NB4 (cell line): ENCODE measurements at regions not wholly inside any gene's neighbourhood (a gene's known extent, or its start where the extent isn't known, plus 50 kb on each side); places are given as distances from the start of the nearest gene placed in this dataset.

Experiments used
- DNase-seq: peaks from one replicate; pipeline ENCODE4 v3.0.0; 2010; ENCODE audit warnings: low read depth
- H3K4me3 ChIP-seq: one replicate; pipeline ENCODE4 v1.5.1; 2011; ENCODE audit warnings: mild to moderate bottlenecking, low read depth, low read length, moderate library complexity
- CTCF ChIP-seq: IDR thresholded peaks from one replicate; pipeline ENCODE4 v1.5.1; 2012; ENCODE audit warnings: low read depth, low read length
- MAX ChIP-seq: IDR thresholded peaks from 2 replicates; pipeline ENCODE4 v1.6.1; 2011; ENCODE audit warnings: low read depth, low read length
- MYC ChIP-seq: IDR thresholded peaks from 2 replicates; pipeline ENCODE4 v1.6.1; 2011; ENCODE audit warnings: low read depth, low read length
- POLR2A ChIP-seq: IDR thresholded peaks from 2 replicates; pipeline ENCODE4 v1.6.1; 2011; ENCODE audit warnings: mild to moderate bottlenecking; ENCODE audit not compliant: insufficient read length; ENCODE audit errors: extremely low read depth

GRCh38 chr3:182585532-182586150, 207.7 kb upstream of the ATP11B start:
- DNase-seq, result no peak
- TF ChIP-seq POLR2A, result no peak
- TF ChIP-seq MAX, result no peak
- TF ChIP-seq MYC, result no peak
- TF ChIP-seq CTCF, result no peak

GRCh38 chr3:182592747-182593146, 200.6 kb upstream of the ATP11B start:
- TF ChIP-seq CTCF, result no peak
- no peak for DNase-seq

More at GRCh38 chr3:182585532-182586150, 207.7 kb upstream of the ATP11B start:
- no peak overlapping the region for H3K4me3 ChIP-seq

GRCh38 chr3:182596676-182597410, 196.5 kb upstream of the ATP11B start:
- TF ChIP-seq MAX (no peak), MYC (no peak)
- no peak overlapping the region for H3K4me3 ChIP-seq
- no peak for DNase-seq

More at GRCh38 chr3:182592747-182593146, 200.6 kb upstream of the ATP11B start:
- no peak overlapping the region for H3K4me3 ChIP-seq

- no peak for DNase-seq
- TF ChIP-seq MYC, result no peak
- no peak for TF ChIP-seq POLR2A
- no peak for TF ChIP-seq CTCF
- TF ChIP-seq MAX, result no peak
Measured at GRCh38 chr3:182597621-182598041, 195.7 kb upstream of the ATP11B start.

GRCh38 chr3:182601597-182601996, 191.7 kb upstream of the ATP11B start:
- no peak for DNase-seq
- TF ChIP-seq MAX (no peak), MYC (no peak), CTCF (no peak), POLR2A (no peak)
- no peak overlapping the region for H3K4me3 ChIP-seq

More at GRCh38 chr3:182597621-182598041, 195.7 kb upstream of the ATP11B start:
- no peak overlapping the region for H3K4me3 ChIP-seq

GRCh38 chr3:182603501-182603900, 189.8 kb upstream of the ATP11B start:
- DNase-seq, result no peak
- TF ChIP-seq MYC (no peak), MAX (no peak), POLR2A (no peak), CTCF (no peak)
- H3K4me3 ChIP-seq, result no peak overlapping the region
